ENCODE measurements at regions not wholly inside any gene's neighbourhood (a gene's known extent, or its start where the extent isn't known, plus 50 kb on each side); places are given as distances from the start of the nearest gene placed in this dataset.
A peak's percentile ranks its signal among the peaks of the same experiment; 100 is the strongest.
"Not testable (repeated sequence)": the region's sequence is repeated elsewhere in the genome, so short reads cannot be mapped to it uniquely, and the experiment has no call there.

GRCh38 chr6:85798931-85799652 lies 156.4 kb upstream of the SYNCRIP start:
- no peak for DNase-seq

GRCh38 chr6:85797993-85798392 lies 155.3 kb upstream of the SYNCRIP start:
- DNase-seq = no peak

GRCh38 chr6:85795945-85796344 lies 153.3 kb upstream of the SYNCRIP start:
- no peak for DNase-seq

- DNase-seq = no peak
Observed at GRCh38 chr6:85792254-85792653, 149.6 kb upstream of the SYNCRIP start.

GRCh38 chr6:85775883-85776282 lies 133.2 kb upstream of the SYNCRIP start:
- DNase-seq = no peak

- no peak for DNase-seq
Observed at GRCh38 chr6:85772641-85773040, 130.0 kb upstream of the SYNCRIP start.

- DNase-seq = no peak
Observed at GRCh38 chr6:85771925-85772430, 129.3 kb upstream of the SYNCRIP start.

GRCh38 chr6:85771455-85771854 lies 128.8 kb upstream of the SYNCRIP start:
- DNase-seq = no peak

GRCh38 chr6:85764844-85765243 lies 122.2 kb upstream of the SYNCRIP start:
- DNase-seq = no peak

GRCh38 chr6:85756982-85757381 lies 114.3 kb upstream of the SYNCRIP start:
- peak in 1 of 2 experiments; percentile 24 for DNase-seq

- DNase-seq = no peak
Observed at GRCh38 chr6:85754894-85755293, 112.2 kb upstream of the SYNCRIP start.

GRCh38 chr6:85752602-85753001 lies 109.9 kb upstream of the SYNCRIP start:
- no peak for DNase-seq

GRCh38 chr6:85751374-85752055 lies 108.8 kb upstream of the SYNCRIP start:
- DNase-seq = no peak

- not testable (repeated sequence) for DNase-seq
Observed at GRCh38 chr6:85750146-85750545, 107.5 kb upstream of the SYNCRIP start.

- no peak for DNase-seq
Observed at GRCh38 chr6:85749236-85749635, 106.5 kb upstream of the SYNCRIP start.

GRCh38 chr6:85747666-85748065 lies 105.0 kb upstream of the SYNCRIP start:
- no peak for DNase-seq

- no peak for DNase-seq
Observed at GRCh38 chr6:85747093-85747492, 104.4 kb upstream of the SYNCRIP start.

- DNase-seq = no peak
Observed at GRCh38 chr6:85744433-85744970, 101.8 kb upstream of the SYNCRIP start.

- peak; percentile 1 to 23 for DNase-seq
Observed at GRCh38 chr6:85726206-85726605, 83.5 kb upstream of the SYNCRIP start.

GRCh38 chr6:85715797-85716196 lies 73.1 kb upstream of the SYNCRIP start:
- no peak for DNase-seq

GRCh38 chr6:85714893-85715530 lies 72.3 kb upstream of the SYNCRIP start:
- DNase-seq = no peak

GRCh38 chr6:85712346-85712745 lies 69.7 kb upstream of the SYNCRIP start:
- DNase-seq = no peak

GRCh38 chr6:85707515-85708145 lies 64.9 kb upstream of the SYNCRIP start:
- DNase-seq = not testable (repeated sequence)

All from SW 1271 (cell line).